GM19328 (cell line): ENCODE measurements at regions not wholly inside any gene's neighbourhood (a gene's known extent, or its start where the extent isn't known, plus 50 kb on each side); places are given as distances from the start of the nearest gene placed in this dataset.
"Not testable (repeated sequence)": the region's sequence is repeated elsewhere in the genome, so short reads cannot be mapped to it uniquely, and the experiment has no call there.

ENCODE experiments used
- ATAC-seq: cut with Tn5 transposase; IDR thresholded peaks from one replicate; pipeline ENCODE4 v1.9.1; 2021; ENCODE audit warnings: mild to moderate bottlenecking, moderate library complexity; ENCODE audit not compliant: unreplicated experiment

GRCh38 chr1:166304131-166304530 lies 137.3 kb upstream of the FAM78B start:
- ATAC-seq = no peak

- no peak for ATAC-seq
These were observed 138.6 kb upstream of the FAM78B start for GRCh38 chr1:166305371-166305770.

DNA sequence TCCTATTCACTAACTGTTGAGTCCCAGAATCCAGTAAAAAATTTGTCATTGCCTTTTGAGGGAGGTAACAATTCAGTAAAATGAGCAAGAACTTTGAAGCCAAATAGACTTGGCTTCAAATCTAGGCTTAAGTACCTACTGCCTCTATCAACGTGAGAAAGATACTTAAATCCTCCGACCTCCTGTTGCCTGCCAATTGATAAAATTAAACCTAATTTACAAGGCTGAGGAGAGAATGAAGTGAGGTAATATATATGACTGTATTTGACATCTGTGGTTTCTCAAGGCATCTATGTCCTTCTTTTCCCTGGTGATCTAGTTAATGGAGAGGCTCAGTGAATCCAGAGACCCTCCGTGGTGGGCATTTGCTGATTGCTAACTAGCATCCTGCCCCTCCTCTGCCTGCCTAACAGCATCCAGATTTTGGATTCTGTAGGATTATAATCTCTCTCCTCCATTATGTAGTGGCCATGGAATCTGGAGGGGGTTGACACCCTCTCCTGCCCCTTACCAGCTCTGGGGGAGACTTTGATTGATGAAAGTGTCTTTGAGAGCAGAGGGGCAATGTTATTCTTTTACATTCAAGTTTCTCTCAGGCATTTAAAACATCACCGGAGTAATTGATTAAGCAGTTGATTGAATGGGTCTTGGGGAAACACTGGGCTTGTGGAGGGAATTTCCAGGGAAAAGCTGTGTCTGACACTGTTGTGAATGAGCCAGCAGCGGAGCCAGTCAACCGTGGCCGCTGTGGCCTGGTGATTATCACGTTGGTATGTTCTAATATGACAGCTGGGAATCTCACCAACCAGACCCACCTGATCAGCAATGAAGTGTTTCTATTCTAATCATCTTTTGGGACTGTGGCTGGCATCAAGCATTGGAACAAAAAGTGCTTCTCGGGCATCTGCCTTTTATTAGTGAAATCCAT lies 140.7 kb upstream of the FAM78B start:
- no peak for ATAC-seq

DNA sequence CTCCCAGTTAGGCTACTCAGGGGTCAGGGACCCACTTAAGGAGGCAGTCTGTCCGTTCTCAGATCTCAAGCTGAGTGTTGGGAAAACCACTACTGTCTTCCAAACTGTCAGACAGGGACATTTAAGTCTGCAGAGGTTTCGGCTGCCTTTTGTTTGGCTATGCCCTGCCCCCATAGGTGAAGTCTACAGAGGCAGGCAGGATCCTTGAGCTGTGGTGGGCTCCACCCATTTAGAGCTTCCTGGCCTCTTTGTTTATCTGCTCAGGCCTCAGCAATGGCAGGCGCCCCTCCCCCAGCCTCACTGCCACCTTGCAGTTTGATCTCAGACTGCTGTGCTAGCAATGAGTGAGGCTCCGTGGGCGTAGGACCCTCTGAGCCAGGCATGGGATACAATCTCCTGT lies 149.5 kb upstream of the FAM78B start:
- not testable (repeated sequence) for ATAC-seq

DNA sequence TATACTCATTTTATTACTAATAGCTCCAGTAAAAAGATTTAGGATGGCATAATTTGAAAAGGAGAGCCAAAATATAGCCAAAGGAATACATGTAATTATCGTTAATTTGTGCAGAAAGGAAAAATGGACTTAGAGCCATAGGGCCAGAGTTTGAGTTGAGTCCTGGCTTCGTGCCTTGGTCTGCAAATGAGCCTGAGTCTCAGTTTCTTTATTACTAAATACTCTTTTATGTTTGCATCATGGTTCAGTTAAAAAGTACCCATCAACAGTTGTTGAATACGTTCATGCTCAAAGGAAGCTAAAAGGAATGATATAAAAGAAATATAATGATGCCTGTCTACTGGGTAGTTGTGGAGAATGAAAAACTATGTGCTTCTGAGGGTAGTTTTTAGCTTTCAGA lies 155.7 kb upstream of the FAM78B start:
- ATAC-seq = no peak

GRCh38 chr1:166327886-166328285 lies 161.1 kb upstream of the FAM78B start:
- no peak for ATAC-seq

DNA sequence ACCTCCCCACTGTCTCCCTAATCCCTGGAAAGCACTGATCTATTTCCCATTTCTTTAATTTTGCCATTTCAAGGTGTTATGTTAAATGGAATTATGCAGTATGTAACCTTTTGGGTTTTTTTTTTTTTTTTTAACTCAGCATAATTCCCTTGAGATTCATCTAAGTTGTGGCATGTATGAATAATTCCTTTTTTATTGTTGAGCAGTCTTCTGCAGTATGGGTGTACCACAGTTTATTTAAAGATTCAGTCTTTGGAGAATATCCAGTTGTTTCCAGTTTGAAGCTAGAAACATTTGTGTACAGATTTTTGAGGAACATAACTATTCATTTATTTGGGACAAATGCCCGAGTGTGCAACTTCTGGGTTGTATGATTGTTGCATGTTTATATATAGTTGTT lies 162.2 kb upstream of the FAM78B start:
- no peak for ATAC-seq

DNA sequence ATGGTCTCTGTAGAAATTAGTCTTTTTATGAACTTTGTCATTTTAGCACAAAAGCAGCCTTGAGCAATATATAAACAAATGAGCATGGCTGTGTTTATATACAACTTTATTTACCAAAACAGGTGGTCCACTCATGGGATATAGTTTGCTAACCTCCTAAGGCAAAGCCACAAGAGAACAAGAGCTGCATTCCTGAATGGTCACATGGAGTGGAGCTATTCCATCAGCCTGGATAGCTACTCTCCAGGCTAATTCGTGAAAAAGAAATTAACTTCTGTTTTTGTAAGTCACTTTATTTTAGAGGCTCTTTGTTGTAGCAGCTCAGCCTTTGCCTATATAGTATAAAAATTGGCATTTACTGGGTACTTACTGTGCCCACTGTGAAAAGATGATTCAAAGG lies 163.3 kb upstream of the FAM78B start:
- no peak for ATAC-seq

- no peak for ATAC-seq
These were observed 171.3 kb upstream of the FAM78B start for GRCh38 chr1:166338105-166338504.

GRCh38 chr1:166340709-166341108 lies 173.9 kb upstream of the FAM78B start:
- ATAC-seq = no peak

DNA sequence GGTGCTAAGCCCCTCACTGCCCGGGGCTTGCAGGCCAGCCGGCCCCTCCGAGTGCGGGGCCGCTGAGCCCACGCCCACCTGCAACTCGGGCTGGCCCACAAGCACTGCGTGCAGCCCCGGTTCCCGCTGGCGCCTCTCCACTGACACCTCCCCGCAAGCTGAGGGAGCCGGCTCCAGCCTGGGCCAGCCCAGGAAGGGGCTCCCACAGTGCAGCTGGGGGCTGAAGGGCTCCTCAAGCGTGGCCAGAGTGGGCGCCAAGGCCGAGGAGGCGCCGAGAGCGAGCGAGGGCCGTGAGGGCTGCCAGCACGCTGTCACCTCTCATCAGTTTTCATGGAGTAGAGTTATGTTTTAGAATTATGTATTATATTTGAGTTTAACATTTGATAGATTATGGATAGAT lies 176.5 kb upstream of the FAM78B start:
- no peak for ATAC-seq

DNA sequence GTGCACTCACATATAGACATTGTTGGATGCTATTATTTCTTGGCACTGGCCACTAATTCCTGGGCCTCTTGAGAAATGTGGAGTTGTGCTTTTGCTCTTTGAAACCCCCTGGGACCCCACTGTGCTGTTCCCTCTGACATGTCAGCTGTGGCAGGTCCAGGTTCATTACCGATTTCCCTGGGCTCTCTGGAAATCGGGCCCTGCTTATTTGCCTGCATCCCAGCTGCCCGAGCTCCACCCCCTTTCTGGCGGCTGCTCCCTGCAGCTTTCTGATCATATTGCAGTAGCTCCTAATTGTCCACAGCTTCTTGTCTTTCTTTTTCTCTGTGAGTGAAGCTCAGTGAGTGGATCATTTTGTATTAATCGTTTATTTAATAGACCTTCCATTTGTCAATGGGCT lies 183.7 kb upstream of the FAM78B start:
- no peak for ATAC-seq

DNA sequence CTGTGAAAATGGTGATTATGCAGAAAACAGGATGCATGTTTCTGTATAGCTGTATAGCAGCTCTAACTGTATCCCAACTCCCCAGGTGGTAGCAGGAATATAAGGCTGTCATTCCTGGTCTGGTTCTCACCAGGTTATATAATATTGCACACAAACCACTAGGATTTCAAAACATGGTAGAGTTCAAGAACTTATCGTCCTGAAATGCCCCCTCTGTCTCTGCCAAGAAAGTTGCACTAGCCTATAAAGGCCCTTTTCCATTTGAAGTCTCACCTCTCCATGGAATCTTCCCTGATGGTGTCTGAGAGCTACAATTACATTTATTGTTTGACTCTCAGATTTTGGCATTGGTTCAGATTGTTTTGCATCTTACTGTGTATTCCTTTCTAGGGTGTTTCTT lies 184.9 kb upstream of the FAM78B start:
- no peak for ATAC-seq

DNA sequence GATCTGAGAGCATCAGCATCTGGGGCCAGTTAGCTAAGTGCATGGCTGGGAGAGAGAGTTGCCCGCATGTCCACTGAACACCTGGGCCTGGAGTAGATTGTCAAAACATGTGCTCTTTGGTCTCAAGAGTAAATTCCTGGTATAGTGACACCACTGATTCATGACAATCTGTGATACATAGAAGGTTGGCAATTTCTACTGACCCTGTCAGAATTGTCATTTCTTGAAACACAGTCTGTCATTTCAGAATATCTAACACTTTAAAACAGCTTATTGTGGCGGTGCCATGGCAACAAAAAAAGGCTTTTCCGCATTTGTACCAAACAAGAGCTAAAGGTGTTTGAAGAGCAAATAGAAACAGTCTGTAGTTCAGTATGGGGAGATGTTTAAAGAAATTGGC lies 186.4 kb upstream of the FAM78B start:
- no peak for ATAC-seq

DNA sequence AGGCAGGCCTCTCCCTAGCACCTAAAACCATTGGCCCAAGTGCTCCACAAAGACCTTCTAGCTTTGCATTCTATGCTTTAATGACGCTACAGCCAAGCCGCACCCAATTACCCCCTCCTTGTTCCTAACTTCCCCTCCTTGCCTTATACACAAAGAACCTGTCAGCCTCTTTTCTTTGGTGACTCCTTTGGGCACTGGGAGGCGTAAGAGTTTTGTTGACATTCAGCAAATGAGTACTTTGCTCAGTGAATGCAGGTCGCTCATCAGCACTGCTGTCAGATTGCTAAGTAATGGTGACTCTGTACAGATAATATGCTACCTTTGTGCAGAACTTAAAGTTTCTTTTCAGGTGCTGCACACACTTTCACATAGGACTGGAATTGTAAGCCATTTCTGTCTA lies 187.6 kb upstream of the FAM78B start:
- no peak for ATAC-seq

- no peak for ATAC-seq
These were observed 198.3 kb upstream of the FAM78B start for GRCh38 chr1:166365081-166365480.

- ATAC-seq = no peak
These were observed 201.2 kb upstream of the FAM78B start for GRCh38 chr1:166368030-166368429.

GRCh38 chr1:166377896-166378295 lies 211.1 kb upstream of the FAM78B start:
- no peak for ATAC-seq

DNA sequence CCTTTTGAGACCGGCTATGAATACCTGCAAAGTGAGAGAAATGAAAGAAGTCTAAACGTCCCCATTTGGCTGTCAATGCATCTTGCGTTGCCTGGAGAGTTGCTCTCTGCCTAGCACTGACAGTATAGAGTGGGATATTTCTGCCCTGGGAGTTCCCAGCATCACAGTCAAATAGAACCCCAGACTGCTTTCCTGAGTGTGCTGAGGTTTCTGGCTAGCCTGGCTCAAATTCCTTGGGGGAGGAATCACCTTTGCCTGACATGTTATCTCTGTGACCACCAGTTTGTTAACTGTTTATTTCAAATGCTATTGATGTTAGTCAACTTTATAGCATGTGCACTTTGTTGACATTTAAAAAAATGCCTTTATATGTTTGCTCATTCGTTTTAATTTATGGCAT lies 212.0 kb upstream of the FAM78B start:
- no peak for ATAC-seq

DNA sequence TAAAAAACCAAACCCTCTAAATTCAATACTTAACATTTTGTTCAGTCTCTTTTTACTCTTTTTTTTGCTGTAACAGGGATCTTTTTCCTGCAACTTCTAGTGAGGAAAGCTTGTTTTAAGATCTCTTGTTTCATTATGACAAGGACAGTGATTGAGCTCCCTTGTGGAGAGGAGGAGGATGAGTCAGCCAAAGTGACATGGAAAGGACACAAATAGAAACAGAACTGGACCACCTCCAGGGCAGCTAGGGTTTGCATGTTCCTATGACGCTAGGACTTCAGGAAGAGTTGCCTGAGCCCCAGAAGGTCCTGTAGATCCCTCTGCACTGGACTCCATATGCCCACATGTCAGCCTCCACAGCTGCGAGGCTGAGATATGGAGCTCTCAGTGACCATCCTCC lies 212.6 kb upstream of the FAM78B start:
- no peak for ATAC-seq

- no peak for ATAC-seq
These were observed 216.3 kb upstream of the FAM78B start for GRCh38 chr1:166383137-166383536.

- no peak for ATAC-seq
These were observed 217.0 kb upstream of the FAM78B start for GRCh38 chr1:166383635-166384346.
